Ishikawa (cell line): ENCODE measurements at regions not wholly inside any gene's neighbourhood (a gene's known extent, or its start where the extent isn't known, plus 50 kb on each side); places are given as distances from the start of the nearest gene placed in this dataset.

Source experiments
- MAX ChIP-seq: IDR thresholded peaks from 2 replicates; pipeline ENCODE4 v1.6.1; 2012
- RAD21 ChIP-seq: IDR thresholded peaks from 2 replicates; pipeline ENCODE4 v1.6.1; 2012; ENCODE audit warnings: low read depth

- TF ChIP-seq RAD21 (no peak), MAX (no peak)
These were observed 108.4 kb upstream of the LINGO1 start for GRCh38 chr15:77741106-77741505.
